HG03432 (cell line): ENCODE measurements at regions not wholly inside any gene's neighbourhood (a gene's known extent, or its start where the extent isn't known, plus 50 kb on each side); places are given as distances from the start of the nearest gene placed in this dataset.
A peak's percentile ranks its signal among the peaks of the same experiment; 100 is the strongest.

Experiments
- ATAC-seq: cut with Tn5 transposase; IDR thresholded peaks from one replicate; pipeline ENCODE4 v1.9.1; 2021; ENCODE audit warnings: mild to moderate bottlenecking, moderate library complexity; ENCODE audit not compliant: unreplicated experiment

DNA sequence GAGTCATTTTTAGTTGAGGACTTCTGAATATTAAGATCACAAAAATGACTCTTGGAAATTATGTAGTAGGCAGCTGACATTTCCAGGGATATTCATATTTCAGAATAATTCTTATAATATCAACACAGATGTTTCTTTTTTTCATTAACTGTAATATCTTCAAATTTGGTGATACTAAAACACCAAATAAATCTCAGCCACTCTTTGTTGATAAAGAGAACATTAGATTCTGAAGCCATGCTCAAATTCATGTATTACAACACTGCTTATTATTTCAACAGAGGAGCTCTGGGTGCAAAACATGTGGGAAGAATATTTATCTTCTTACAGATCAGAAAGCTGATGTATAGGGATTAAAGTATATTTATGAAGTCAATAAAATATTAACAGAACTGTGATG, 355.4 kb downstream of the CRPPA start:
- no peak for ATAC-seq

DNA sequence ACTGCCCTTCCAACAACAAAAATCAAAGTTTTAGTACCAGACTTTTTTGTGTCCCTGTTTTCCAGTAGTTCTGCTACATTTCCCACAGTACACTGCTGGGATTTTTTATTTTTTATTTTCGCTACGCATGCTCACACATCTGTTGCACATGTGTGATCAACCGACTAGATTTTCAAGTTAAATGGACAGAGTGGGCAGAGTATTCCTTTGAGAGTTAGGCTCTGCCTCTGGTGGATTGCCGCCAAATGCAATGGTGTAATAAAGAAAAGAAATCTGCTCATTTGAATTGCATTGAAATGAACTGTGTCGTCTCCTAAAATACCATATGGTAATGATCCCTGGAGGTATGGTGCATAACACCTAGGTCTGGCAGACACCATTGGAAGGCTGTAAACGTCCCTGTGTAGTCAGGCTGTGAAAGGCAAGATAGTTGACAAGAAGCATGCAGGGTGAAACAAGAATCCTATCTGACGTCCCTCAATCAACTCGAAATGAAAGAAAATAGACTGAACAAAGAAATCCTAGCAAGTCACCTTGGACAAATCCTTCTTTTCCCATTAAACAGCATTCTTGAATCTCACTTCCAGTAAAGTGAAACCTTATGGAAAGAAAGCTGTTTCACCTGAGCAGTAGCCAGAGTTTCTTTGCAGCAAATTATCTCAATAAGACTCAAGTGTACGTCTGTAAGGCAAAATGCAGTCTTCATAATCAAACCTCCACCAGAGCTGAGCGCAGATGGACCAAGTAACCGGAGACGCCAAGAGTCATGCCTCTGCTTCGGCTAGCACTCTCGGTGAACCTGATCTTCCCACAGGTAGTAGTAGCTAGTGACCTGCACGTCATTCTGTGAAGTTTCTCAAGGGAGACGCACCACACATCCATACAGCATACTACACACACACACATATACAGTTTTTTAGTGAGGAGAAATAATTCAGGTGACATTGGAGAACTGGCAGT, 357.3 kb downstream of the CRPPA start:
- no peak for ATAC-seq

- no peak for ATAC-seq
Measured at GRCh38 chr7:16063221-16063620, 358.1 kb downstream of the CRPPA start.

DNA sequence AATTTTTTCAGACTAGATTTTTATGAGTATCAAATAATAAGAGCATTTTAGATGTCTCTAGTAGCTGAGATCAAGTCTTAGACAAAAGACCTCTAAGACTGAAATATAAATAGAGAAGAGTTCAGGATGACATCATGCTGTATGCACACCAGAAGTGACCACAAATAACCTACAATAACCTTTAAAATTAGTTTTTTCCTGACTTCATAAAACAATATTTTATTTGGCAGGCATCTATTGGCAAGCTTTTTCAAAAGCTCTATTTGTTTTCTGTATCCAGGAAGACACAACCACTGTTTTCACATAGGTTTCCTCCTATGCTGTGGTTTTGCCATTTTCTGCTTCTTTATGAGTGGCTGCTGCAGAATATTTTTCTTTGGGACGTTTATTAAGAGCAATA, 359.1 kb downstream of the CRPPA start:
- no peak for ATAC-seq

DNA sequence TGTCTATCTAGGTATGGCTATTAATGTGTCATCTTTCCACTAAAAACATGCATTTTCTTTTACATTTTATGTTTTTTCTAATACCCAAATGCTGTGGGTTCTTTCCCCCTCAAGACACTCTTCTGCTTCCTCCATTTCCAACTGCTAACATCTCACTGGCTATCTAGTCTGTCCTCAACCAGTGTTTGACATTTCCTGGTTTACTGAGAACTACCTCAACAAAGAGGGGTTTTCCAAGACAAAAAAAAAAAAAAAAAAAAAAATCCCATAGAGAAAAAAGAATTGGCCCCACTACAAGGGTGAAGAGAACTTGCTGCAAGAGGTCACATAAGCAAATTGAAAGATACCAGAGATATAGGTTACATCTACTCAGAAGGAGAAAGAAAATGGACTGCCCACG, 359.7 kb downstream of the CRPPA start:
- ATAC-seq = no peak

GRCh38 chr7:16061011-16061410, 360.3 kb downstream of the CRPPA start:
- no peak for ATAC-seq

DNA sequence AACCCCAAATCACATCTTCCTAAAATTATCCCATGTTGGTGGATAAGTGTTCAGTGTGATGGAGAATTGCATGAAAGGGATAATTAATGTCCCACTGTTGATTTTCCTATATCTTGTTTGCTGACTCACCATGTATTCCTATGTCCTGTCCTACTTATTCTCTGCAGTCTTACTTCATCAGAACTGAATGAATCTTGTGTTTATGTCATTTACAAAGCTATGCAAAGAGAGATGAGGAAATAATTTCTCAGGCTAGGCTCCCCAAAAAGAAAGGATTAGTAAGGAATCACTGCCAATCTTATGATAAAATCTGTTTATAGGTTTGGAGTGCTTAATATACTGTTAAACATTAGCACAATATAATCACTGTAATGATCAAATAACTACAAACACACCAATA, 360.8 kb downstream of the CRPPA start:
- no peak for ATAC-seq

DNA sequence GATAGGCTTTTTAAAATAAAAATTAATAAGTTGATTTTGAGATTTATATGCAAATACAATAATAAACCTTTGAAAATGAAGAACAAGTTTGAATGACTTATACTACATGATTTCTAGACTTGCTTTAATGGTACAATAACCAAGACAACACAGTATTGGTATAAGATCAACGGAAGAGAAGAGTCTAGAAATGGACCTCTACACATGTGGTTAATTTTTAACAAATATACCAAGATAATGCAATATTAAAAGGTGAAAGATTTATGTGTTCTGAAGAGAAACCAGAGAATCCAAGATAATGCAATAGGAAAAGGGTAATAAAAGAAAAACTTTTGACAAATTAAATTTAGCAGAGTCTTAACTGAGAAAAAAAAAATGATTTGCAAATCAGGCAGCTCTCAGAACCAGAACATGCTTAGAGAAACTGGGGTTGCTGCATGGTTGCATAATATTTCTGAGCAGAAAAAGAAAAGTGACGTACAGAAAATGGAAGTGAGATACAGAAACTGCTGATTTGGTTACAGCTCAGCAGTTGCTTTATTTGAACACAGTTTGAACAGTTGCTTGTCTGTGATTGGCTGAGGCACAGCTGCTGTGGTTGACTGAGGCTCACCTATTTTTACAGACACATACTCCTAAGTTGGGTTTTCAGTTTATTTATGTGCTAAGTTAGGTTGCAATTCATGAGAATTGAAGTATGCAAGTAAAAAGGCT, 365.9 kb downstream of the CRPPA start:
- ATAC-seq = peak; percentile 79

GRCh38 chr7:16051561-16052255, 365.2 kb upstream of the MEOX2 start:
- ATAC-seq = no peak

DNA sequence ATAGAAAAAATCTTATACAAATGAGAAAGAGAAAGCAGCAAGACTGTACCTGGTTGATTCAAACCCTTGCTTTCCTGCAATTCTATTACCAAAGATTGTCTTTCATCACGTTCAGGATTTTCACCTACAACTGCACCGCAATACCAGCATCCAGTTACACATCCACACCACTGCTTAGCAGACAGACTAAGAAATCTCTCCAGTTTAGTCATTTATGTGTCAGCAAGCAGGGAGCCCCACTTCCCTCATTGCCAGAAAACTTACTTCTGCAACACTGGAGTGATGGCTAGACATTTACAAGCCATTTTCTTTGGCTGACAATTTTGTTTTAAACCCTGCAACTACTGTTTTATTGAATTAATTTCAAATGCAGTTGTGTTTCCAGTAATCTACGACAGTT, 359.6 kb upstream of the MEOX2 start:
- ATAC-seq = no peak

GRCh38 chr7:16045296-16045695, 358.8 kb upstream of the MEOX2 start:
- ATAC-seq = no peak

DNA sequence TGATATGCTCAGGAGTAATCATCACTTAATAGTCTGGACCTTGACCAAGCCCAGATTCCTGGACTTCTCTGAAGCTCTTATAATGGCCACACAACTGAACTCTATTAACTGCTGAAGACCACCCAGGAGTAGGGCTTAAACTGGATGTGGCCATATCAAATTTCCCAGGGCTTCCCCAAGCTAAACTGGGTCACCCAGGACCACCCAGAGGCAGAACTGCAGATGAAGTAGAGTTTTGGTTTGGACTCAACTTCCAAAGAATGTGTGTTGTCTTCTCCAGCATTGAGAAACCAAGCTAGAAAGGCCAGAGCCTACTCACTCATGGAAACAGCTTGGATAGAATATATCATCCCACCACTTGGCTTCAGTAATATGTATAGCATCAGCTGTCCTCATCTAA, 358.2 kb upstream of the MEOX2 start:
- no peak for ATAC-seq

DNA sequence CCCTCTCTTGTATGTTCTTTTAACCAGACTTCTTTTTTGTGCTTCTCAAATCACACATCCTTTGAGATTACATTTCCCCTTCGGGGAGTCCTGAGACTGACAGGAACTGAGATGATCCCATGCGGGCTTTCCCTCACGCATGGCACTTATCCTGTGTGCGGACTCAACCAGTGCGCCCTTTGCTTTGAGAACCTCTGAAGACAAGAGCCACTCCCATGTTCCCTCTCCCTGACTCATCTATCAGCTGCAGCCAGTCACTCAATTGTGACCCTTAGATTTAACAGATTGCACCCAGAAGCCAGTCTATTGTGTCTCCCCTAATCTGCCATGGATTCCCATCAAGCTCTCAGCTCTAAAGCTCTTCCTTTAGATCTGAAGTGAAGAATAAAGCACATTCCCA, 353.9 kb upstream of the MEOX2 start:
- ATAC-seq = no peak

DNA sequence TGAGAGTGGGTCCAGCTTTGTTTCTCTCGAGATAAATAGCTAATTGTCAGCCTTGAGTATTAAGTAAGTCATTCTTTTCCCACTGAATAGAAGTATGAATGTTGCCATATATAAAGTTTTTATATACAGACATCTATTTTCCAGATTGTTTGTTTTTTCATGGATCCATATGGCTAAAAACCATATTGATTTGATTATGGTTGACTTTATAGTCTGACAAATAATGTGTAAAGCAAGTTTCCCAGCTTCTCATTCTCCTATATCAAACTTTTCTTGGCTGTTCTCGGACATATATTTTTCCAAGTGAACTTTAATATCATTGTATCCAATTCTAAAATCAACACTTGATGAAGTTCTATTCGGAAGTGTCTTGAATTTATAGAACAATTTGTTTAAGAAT, 352.4 kb upstream of the MEOX2 start:
- no peak for ATAC-seq

DNA sequence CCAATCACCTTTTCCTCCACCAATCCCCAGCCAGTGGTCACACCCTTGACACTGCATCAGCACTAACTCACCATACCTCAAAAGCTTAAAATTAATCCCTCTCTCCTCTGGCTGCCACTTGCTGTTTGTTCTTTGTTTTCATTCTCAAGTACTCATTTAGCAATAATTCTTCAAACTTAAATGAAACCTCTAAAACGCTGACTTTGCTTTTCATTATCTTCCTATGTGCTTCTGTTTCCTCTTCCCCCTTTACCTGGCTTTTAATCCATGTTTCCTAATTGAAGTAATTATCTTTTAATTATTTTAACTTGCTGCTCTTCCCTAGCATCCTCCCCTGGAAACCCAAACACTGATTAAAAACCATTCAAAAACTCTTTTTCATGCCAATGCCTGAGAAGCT, 348.9 kb upstream of the MEOX2 start:
- no peak for ATAC-seq

GRCh38 chr7:16034866-16035265, 348.4 kb upstream of the MEOX2 start:
- no peak for ATAC-seq

DNA sequence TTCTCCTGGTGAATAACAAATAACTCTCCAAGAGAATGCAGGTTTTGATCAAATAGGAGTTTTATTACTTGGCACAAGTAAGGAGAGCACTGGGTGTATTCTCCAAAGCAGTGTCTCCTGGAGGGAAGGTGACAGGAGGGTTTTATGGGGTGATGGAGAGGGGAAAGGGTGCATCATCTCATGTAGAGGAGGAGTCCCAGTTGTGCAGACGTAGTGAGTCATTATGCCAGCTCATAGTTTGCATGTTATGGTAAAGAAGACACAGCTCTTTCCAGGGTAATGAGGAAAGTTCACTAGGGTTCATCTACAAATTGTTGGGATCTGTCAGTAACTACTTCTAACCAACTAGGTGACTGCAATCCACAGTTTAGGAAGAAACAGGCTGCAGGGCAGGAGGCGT, 347.9 kb upstream of the MEOX2 start:
- no peak for ATAC-seq

DNA sequence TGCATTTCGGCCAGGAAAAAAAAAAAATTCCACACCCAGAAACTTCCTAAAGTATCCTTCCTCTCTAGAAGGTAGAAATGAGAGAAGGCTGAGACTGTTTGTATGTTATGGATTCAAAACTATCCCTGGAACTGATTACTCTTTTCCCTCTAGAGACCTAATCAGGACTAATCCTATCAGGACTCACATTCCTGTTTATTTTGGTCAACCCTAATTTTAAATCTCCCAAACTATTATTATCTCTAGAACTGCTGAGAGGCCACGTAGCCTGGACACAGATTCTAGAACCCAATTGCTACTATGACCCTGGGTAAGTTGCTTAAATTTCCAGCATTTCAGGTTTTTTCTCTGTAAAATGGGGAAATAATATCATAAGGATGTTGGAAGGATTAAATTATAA, 346.8 kb upstream of the MEOX2 start:
- ATAC-seq = no peak

DNA sequence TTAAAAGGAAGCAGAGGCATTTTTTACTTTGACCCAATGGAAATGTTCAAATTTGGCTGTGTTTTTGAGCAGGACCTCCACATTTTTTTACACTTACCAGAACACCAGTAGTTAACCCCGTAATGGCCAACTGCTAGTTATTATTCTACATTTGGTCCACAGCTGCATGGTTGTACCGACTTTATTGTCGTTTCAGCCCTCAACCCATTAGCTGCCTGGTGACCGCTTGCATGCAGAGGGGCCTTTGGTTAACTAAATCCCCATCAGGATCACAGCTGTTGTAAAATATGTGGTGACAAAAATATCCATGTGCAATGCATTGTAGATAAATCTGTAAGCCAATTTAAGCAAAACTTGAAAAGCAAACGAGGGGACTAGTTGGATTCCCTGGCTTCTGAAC, 342.2 kb upstream of the MEOX2 start:
- no peak for ATAC-seq

DNA sequence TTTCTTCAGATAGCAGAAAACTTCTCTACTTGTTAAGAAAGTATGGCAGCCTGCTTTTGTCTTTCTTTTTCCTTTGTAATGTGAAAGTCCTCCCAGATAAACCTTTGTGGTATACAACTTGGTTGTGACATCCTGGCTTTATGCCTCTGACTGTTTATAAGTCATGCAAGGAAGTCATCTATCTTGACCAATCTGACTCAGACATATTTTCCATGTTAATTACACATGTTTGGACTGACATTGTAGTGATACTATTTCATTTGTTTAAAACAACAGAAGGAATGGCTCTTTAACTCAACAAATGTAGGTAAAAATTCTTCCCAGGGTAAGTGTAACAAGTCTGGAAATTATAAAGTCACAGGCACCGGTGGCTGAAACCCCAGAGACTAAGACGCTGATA, 341.6 kb upstream of the MEOX2 start:
- ATAC-seq = no peak

- no peak for ATAC-seq
Measured at GRCh38 chr7:16027396-16027795, 340.9 kb upstream of the MEOX2 start.
